Vagina (tissue), 2 donors: ENCODE measurements at regions not wholly inside any gene's neighbourhood (a gene's known extent, or its start where the extent isn't known, plus 50 kb on each side); places are given as distances from the start of the nearest gene placed in this dataset.

Experiments
- POLR2AphosphoS5 ChIP-seq, 2 donors: sonication (generic); formaldehyde crosslinking; IDR thresholded peaks; one replicate each; pipeline ENCODE4 v1.9.0; 2017; ENCODE audit warnings: antibody characterized with exemption in 2 of 2, mild to moderate bottlenecking in 2 of 2, low read depth in 1 of 2; ENCODE audit not compliant: insufficient read depth in 1 of 2
- TF ChIP-seq, protein P1 (sequence below), 3 experiments: fragments of 450-650 bp in 2 of 3; fragments of 200-600 bp in 1 of 3; sonication (generic) in 1 of 3; IDR thresholded peaks; one replicate each; pipeline ENCODE4 v1.5.1; 2017 to 2019; ENCODE audit warnings: antibody characterized with exemption in 3 of 3, mild to moderate bottlenecking in 2 of 3, moderate library complexity in 2 of 3

GRCh38 chr10:31704195-31704594 is 224.4 kb downstream of the ARHGAP12 start:
- TF ChIP-seq POLR2AphosphoS5 (IDR thresholded peaks at IDR 0.05; ENCODE audit: insufficient read depth in 1 of 2, low read depth in 1 of 2) = no peak
- TF ChIP-seq, protein P1, sequence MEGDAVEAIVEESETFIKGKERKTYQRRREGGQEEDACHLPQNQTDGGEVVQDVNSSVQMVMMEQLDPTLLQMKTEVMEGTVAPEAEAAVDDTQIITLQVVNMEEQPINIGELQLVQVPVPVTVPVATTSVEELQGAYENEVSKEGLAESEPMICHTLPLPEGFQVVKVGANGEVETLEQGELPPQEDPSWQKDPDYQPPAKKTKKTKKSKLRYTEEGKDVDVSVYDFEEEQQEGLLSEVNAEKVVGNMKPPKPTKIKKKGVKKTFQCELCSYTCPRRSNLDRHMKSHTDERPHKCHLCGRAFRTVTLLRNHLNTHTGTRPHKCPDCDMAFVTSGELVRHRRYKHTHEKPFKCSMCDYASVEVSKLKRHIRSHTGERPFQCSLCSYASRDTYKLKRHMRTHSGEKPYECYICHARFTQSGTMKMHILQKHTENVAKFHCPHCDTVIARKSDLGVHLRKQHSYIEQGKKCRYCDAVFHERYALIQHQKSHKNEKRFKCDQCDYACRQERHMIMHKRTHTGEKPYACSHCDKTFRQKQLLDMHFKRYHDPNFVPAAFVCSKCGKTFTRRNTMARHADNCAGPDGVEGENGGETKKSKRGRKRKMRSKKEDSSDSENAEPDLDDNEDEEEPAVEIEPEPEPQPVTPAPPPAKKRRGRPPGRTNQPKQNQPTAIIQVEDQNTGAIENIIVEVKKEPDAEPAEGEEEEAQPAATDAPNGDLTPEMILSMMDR (IDR thresholded peaks at IDR 0.05) = no peak
